K562 (cell line): ENCODE measurements at regions not wholly inside any gene's neighbourhood (a gene's known extent, or its start where the extent isn't known, plus 50 kb on each side); places are given as distances from the start of the nearest gene placed in this dataset.

ENCODE experiments used
- ATAC-seq: fragments of 200-7000 bp; cut with Tn5 transposase; 3 replicates; pipeline ENCODE4 v1.9.1; 2020; ENCODE audit warnings: moderate library complexity
- BruUV-seq: library from RNA; stranded (reverse); fragments of 400-500 nt; replicated peaks from 2 replicates; lab custom pipeline; 2021; lab: Mats Ljungman, UMichigan
- CTCF ChIA-PET: fragments of 300-600 bp; formaldehyde crosslinking; extraction: SDS; loops from one replicate; lab custom pipeline; 2021; ENCODE audit warnings: low intra/inter-chr PET ratio; lab: Yijun Ruan, JAX
- POLR2A ChIA-PET: fragments of 300-600, 350-650 bp; sonication (Branson Sonifier 250); formaldehyde crosslinking; extraction: SDS; loops from one replicate; lab custom pipeline; 2021; ENCODE audit warnings: antibody characterized with exemption, inconsistent platforms; lab: Yijun Ruan, JAX
- DNase-seq, 4 experiments: peaks; one replicate each; pipeline versions ENCODE4 v3.0.0 to v3.0.0-alpha.2; 2011 to 2018; ENCODE audit warnings: low spot score in 3 of 4, mixed read lengths in 3 of 4; ENCODE audit errors: extremely low read depth in 1 of 4
- FAIRE-seq: peaks from 2 replicates; lab custom pipeline; 2011; peaks lifted over from hg19 to GRCh38; lab: Jason Lieb, UNC
- H2AFZ ChIP-seq: 2 replicates; pipeline ENCODE4 v1.6.0; 2011; ENCODE audit warnings: low read depth, low read length, control low read depth, inconsistent platforms
- H3K27ac ChIP-seq: fragments of 200-600 bp; 3 replicates; pipeline ENCODE4 v1.8.0; 2011; ENCODE audit warnings: low read depth, mild to moderate bottlenecking, control low read depth, inconsistent platforms, low read length, moderate library complexity, mixed read lengths; ENCODE audit errors: extremely low read depth
- H3K27me3 ChIP-seq, 2 experiments: fragments of 300-600 bp in 1 of 2; 2 replicates in 1 of 2; 3 replicates in 1 of 2; pipeline versions ENCODE4 v1.6.0 to v1.8.0; 2011; ENCODE audit warnings: inconsistent platforms in 2 of 2, low read length in 2 of 2, mild to moderate bottlenecking in 1 of 2, mixed read lengths in 1 of 2, moderate library complexity in 1 of 2; ENCODE audit not compliant: control insufficient read depth in 2 of 2, insufficient read depth in 2 of 2
- H3K36me3 ChIP-seq: fragments of 300-600 bp; 3 replicates; pipeline ENCODE4 v1.8.0; 2011; ENCODE audit warnings: mild to moderate bottlenecking, low read length, inconsistent platforms; ENCODE audit not compliant: control insufficient read depth, insufficient read depth
- H3K4me1 ChIP-seq, 2 experiments: fragments of 200-600 bp in 1 of 2; replicated peaks in 1 of 2; 2 replicates in 1 of 2; 3 replicates in 1 of 2; pipeline versions ENCODE4 v1.5.1 to v1.8.0; 2011; ENCODE audit warnings: inconsistent platforms in 2 of 2, low read length in 2 of 2, mild to moderate bottlenecking in 1 of 2, mixed read lengths in 1 of 2, moderate library complexity in 1 of 2; ENCODE audit not compliant: control insufficient read depth in 2 of 2, insufficient read depth in 2 of 2
- H3K4me2 ChIP-seq: 2 replicates; pipeline ENCODE4 v1.6.1; 2011; ENCODE audit warnings: low read length, control low read depth, inconsistent platforms, mixed read lengths; ENCODE audit not compliant: insufficient read depth
- H3K4me3 ChIP-seq: fragments of 200-600 bp; sonication (generic), shearing (Covaris generic); 2 replicates; pipeline ENCODE4 v1.5.1; 2016; ENCODE audit warnings: control low read depth, inconsistent platforms
- H3K79me2 ChIP-seq: fragments of 200-600 bp; 3 replicates; pipeline ENCODE4 v1.8.0; 2011; ENCODE audit warnings: low read length, inconsistent platforms; ENCODE audit not compliant: control insufficient read depth, insufficient read depth
- H3K9ac ChIP-seq, 2 experiments: 2 replicates each; pipeline versions ENCODE4 v1.6.0 to v1.6.1; 2011; ENCODE audit warnings: low read depth in 2 of 2, low read length in 2 of 2, control low read depth in 1 of 2, inconsistent platforms in 1 of 2, mild to moderate bottlenecking in 1 of 2, mixed read lengths in 1 of 2; ENCODE audit not compliant: insufficient read depth in 1 of 2
- H3K9me1 ChIP-seq: one replicate; pipeline ENCODE4 v1.6.0; 2011; ENCODE audit warnings: inconsistent platforms, mild to moderate bottlenecking, low read length, moderate library complexity; ENCODE audit not compliant: control insufficient read depth, insufficient read depth
- H3K9me3 ChIP-seq: replicated peaks from 2 replicates; pipeline ENCODE4 v1.5.1; 2011; ENCODE audit warnings: low read depth, low read length, inconsistent platforms; ENCODE audit not compliant: control insufficient read depth, insufficient read depth
- H4K20me1 ChIP-seq: replicated peaks from 2 replicates; pipeline ENCODE4 v1.6.1; 2011; ENCODE audit warnings: low read length, inconsistent platforms, mixed read lengths; ENCODE audit not compliant: control insufficient read depth, insufficient read depth
- HNRNPLL ChIP-seq: fragments of 200-400 bp; formaldehyde crosslinking; IDR thresholded peaks from 2 replicates; pipeline ENCODE4 v1.6.1; 2017; ENCODE audit warnings: low read length, low read depth, mild to moderate bottlenecking; ENCODE audit not compliant: poor library complexity, severe bottlenecking
- NCOA1 ChIP-seq: fragments of 450-650 bp; IDR thresholded peaks from 2 replicates; pipeline ENCODE4 v1.6.1; 2016; ENCODE audit warnings: low read depth
- NELFE ChIP-seq: IDR thresholded peaks from 2 replicates; pipeline ENCODE4 v1.6.1; 2011; ENCODE audit warnings: mild to moderate bottlenecking; ENCODE audit not compliant: insufficient read depth, insufficient read length
- PCBP2 ChIP-seq: fragments of 200-400 bp; formaldehyde crosslinking; IDR thresholded peaks from 2 replicates; pipeline ENCODE4 v1.6.1; 2018; ENCODE audit warnings: low read length, low read depth, mild to moderate bottlenecking, moderate library complexity; ENCODE audit not compliant: poor library complexity, severe bottlenecking
- ZNF586 ChIP-seq: fragments of 450-650 bp; formaldehyde crosslinking; conservative IDR thresholded peaks from 2 replicates; pipeline ENCODE4 v1.4.0; 2020; ENCODE audit warnings: mild to moderate bottlenecking, moderate library complexity
- WGBS: fragments of 100-300 bp; shearing (Covaris generic); methylation state at CpG from one replicate; pipeline ENCODE4 v1.1.6; 2016; ENCODE audit warnings: low coverage, mixed read lengths; ENCODE audit not compliant: insufficient coverage; ENCODE audit errors: missing lambda C conversion rate; 5-methylcytosine and 5-hydroxymethylcytosine counted together
- in situ Hi-C: fragments of 300-500 bp; cut with MboI; formaldehyde crosslinking; loops from 4 replicates; pipeline ENCODE4 v1.15.0; 2018; ENCODE audit warnings: inconsistent platforms, mixed read lengths
- intact Hi-C: fragments of 100-400 bp; cut with micrococcal nuclease; formaldehyde crosslinking; loops from 2 replicates; pipeline ENCODE4 v1.14.2; 2022
- TF ChIP-seq, protein P1 (sequence below): fragments of 250-450 bp; sonication (Bioruptor Pico); IDR thresholded peaks from 2 replicates; pipeline ENCODE4 v1.8.0; 2021; ENCODE audit warnings: moderate library complexity, mild to moderate bottlenecking, inconsistent platforms

- TF ChIP-seq NCOA1: no peak
- TF ChIP-seq ZNF586 (CRISPR knock-in tag): no peak
- TF ChIP-seq, protein P1, sequence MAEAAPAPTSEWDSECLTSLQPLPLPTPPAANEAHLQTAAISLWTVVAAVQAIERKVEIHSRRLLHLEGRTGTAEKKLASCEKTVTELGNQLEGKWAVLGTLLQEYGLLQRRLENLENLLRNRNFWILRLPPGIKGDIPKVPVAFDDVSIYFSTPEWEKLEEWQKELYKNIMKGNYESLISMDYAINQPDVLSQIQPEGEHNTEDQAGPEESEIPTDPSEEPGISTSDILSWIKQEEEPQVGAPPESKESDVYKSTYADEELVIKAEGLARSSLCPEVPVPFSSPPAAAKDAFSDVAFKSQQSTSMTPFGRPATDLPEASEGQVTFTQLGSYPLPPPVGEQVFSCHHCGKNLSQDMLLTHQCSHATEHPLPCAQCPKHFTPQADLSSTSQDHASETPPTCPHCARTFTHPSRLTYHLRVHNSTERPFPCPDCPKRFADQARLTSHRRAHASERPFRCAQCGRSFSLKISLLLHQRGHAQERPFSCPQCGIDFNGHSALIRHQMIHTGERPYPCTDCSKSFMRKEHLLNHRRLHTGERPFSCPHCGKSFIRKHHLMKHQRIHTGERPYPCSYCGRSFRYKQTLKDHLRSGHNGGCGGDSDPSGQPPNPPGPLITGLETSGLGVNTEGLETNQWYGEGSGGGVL (CRISPR knock-in tag): no peak
- no peak for TF ChIP-seq PCBP2
- no peak for TF ChIP-seq HNRNPLL
- TF ChIP-seq NELFE: no peak
- POLR2A ChIA-PET: no interaction called here
These were observed 102.8 kb upstream of the JARID2 start for GRCh38 chr6:15143086-15143485.

More at GRCh38 chr6:15143086-15143485, 102.8 kb upstream of the JARID2 start:
- WGBS: 39% methylated on average over 3 of the region's 3 CpGs
- no peak overlapping the region for H2AFZ ChIP-seq
- H3K9me3 ChIP-seq: no peaks in the 10 kb centered on the region
- no TSS peak for BruUV-seq
- no peaks in the 10 kb centered on the region for H3K27me3 ChIP-seq
- no peaks in the 10 kb centered on the region for H3K79me2 ChIP-seq
- no peaks in the 10 kb centered on the region for H3K36me3 ChIP-seq
- H3K9ac ChIP-seq: no peak overlapping the region
- no peak overlapping the region for H3K4me3 ChIP-seq
- ATAC-seq: no peak
- H3K4me1 ChIP-seq: no peaks in the 10 kb centered on the region; a peak in 2 of 5 replicates
- no peak for DNase-seq
- CTCF ChIA-PET: no interaction called here
- in situ Hi-C loops: no loop called here
- FAIRE-seq: no peak
- no peak overlapping the region for H3K4me2 ChIP-seq
- no peak overlapping the region for H3K27ac ChIP-seq
- no peaks in the 10 kb centered on the region for H3K9me1 ChIP-seq
- H4K20me1 ChIP-seq: no peaks in the 10 kb centered on the region
- intact Hi-C loops: no loop called here
